CD4-positive, alpha-beta T cell treated with Interleukin-6 for 4 hours (primary cell): ENCODE measurements at regions not wholly inside any gene's neighbourhood (a gene's known extent, or its start where the extent isn't known, plus 50 kb on each side); places are given as distances from the start of the nearest gene placed in this dataset.
"Not testable (repeated sequence)": the region's sequence is repeated elsewhere in the genome, so short reads cannot be mapped to it uniquely, and the experiment has no call there.

Source experiments
- DNase-seq: peaks from one replicate; pipeline ENCODE4 v3.0.0-alpha.2; 2020; ENCODE audit warnings: mixed read lengths

DNA sequence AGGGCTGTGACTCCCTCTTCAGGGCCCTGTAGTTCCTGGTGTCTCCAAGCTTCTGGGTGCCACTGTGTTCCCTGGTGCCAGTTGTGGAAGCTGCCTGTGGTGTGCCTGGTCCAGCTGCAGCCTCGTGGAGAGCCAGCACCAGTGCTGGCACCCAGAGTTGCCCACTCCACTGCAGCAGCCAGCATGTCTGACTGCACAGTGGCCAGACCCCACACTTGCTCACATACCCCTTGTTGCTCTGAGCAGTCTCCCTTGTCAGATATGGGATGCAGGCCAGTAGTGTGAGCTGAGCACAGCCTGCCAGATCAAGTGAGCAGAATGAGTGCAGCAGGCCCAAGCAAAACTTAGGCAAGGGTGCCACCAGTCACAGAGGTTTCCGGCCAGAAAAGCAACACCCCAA is 108.6 kb downstream of the ZMAT1 start:
- no peak for DNase-seq

GRCh38 chrX:101817739-101818138 is 114.1 kb downstream of the ZMAT1 start:
- not testable (repeated sequence) for DNase-seq

- no peak for DNase-seq
Observed at GRCh38 chrX:101813200-101813599, 118.6 kb downstream of the ZMAT1 start.

GRCh38 chrX:101803451-101803850 is 128.4 kb downstream of the ZMAT1 start:
- no peak for DNase-seq

DNA sequence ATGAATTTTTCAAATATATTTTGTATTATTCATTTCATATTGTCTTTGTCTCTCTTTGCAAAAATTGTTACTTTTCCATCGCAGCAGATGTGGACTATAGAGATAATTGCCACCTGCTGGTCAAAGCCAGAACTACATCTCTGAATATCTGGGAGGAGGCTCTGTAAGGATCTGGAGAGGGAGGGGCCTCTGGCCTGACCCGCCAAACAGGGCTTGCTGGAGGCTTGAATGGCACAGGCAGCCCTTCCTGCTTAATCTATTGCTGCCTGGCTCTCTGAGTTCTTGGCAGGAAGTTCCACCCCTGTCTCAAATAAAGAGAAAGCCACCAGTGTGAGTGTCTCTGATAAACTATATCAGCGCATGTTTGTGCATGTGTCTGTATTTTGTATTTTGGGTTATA is 132.4 kb downstream of the ZMAT1 start:
- peak; percentile 86 for DNase-seq

DNA sequence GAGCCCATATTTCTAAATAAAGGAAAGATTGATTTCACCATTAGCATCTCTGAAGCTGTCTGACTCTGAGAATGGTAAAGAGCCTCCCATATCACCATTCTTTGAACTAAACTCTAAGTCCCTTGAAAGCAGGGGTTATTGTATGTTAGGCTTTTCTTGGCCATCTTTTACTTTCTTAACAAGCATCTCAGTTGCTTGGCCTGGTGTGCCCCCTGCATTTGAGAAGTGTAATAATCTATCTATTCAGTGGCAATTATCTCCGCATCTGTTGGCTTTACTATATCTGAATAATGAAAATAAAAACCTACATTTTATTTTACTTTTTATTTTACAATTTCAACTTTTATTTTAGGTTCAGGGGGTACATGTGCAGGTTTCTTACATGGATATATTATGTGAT is 128.3 kb upstream of the ARMCX2 start:
- no peak for DNase-seq

- DNase-seq: no peak
Observed at GRCh38 chrX:101785142-101785541, 125.5 kb upstream of the ARMCX2 start.

GRCh38 chrX:101780421-101780820 is 120.8 kb upstream of the ARMCX2 start:
- not testable (repeated sequence) for DNase-seq

DNA sequence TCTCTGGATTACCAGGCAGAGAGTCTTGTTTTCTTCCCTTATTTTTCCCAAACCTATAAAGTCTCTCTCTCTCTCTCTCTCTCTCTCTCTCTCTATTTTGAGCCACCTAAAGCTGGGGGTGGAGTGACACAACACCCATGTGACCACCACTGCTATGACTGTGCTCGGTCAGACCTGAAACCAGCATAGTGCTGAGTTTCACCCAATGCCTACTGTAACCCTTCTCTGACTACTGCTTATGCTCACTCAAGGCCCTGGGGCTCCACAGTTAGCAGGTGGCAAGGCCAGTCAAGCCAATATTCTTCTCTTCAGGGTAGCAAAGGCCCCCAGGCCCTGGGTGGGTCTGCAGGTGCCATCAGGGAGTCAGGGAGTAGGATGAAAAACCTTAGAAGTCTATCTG is 114.7 kb upstream of the ARMCX2 start:
- no peak for DNase-seq

DNA sequence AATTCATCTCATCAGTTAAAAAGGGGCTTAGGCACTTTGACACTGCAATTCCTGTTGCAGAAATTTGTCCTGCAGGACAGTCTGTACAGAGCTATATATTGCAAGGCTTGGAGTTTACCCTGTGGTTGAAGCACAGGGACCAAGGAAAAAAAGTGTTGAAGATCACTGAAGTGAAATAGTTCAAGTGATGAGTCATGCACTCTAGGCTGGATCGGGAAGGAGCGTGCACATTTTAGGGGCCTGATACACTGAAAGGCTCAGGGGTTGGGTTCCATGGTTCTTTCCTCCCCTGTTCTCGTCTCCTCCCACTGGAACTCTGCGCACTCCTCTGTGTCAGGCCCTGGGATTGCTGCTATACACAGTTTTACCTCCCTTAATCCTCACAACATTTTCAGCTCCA is 104.9 kb upstream of the ARMCX2 start:
- DNase-seq: no peak

DNA sequence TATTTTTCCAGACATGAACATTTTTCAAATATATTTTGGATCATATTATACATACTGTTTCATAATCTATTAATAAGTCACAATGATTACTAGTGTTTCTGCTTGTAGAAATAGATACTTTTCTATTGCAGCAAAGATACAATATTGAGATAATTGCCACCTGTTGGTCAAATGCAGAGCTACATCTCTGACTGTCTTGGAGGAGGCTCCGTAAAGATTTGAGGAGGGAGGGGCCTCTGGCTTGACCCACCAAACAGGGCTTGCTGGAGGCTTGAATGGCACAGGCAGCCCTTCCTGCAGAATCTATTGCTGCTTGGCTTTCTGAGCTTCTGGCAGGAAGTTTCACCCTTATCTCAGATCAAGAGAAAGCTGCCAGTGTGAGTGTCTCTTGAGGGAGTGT is 99.3 kb upstream of the ARMCX2 start:
- DNase-seq: peak; percentile 33

DNA sequence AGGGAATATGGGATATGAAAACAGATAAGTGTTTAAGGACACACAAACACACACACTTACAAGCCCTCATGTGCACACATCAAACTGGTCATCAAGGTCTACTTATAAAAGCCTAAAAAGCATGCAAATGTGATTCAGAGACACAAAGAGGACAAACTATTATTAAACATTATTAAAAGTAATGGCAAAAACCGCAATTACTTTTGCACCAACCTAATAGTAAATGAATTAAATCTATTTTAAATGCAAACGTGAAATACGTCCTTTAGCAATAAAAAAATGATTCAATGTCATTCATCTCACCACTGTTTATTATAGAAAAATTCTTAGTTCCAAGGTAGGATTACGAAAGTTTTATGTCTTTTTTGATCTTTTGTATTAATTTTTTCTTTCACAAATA is 91.1 kb upstream of the ARMCX2 start:
- no peak for DNase-seq

DNA sequence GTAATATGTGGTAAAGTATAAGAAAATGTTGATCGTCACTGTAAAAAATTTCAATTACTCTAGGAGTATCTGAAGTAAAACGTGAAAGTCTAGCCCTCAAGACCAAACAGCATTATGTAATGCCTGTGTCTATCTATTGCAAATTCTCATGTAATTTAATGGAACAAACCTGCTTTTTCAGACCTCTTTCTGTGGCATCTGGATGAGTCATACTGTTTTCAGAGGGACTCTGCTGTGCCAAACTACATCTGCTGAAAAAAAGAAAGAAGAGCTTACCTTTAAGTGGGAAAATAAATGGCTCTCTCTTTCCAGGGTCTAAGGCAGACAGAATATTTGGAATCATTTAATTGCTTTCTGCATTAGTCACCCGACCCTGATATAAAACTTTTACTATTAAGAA is 89.8 kb upstream of the ARMCX2 start:
- DNase-seq: no peak

- DNase-seq: no peak
Observed at GRCh38 chrX:101745046-101745445, 85.4 kb upstream of the ARMCX2 start.

DNA sequence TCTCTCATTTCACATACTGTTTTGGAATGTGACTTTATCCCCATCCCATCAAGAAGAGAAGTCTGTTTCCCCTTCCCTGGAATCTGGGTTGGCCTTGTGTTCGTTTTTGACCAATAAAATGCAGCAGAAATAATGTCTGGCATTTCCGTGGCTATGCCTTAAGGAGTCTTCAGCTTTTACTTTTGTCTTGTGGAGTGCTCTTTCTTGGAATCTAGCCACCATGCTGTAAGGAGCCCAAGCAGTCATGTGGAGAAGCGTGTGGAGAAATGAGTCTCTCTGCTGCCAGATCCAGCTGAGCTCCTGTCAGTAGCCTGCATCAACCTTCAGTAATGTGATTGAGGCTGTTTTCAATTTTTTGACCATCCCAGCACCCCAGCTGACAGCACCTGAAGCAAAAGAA is 84.4 kb upstream of the ARMCX2 start:
- no peak for DNase-seq

DNA sequence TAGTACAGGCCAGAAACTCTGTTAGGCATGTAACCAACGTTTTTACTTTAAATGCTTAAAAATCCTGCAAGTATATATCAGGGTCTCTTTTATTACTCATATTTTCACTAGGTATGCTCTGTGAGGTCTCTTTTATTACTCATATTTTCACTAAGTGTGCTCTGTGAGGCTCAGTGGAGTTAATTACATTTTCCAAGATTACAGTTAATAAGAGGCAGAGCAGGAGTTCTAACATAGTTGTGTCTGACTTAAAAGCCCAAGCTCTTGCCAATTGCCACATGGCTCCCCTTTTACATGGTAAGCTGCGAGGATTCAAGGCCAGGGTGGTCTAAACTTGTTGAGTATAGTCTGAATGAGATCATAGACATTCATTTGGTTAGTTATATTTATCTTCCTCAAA is 81.0 kb upstream of the ARMCX2 start:
- DNase-seq: no peak

GRCh38 chrX:101738867-101739266 is 79.2 kb upstream of the ARMCX2 start:
- not testable (repeated sequence) for DNase-seq

- not testable (repeated sequence) for DNase-seq
Observed at GRCh38 chrX:101738411-101738810, 78.8 kb upstream of the ARMCX2 start.

DNA sequence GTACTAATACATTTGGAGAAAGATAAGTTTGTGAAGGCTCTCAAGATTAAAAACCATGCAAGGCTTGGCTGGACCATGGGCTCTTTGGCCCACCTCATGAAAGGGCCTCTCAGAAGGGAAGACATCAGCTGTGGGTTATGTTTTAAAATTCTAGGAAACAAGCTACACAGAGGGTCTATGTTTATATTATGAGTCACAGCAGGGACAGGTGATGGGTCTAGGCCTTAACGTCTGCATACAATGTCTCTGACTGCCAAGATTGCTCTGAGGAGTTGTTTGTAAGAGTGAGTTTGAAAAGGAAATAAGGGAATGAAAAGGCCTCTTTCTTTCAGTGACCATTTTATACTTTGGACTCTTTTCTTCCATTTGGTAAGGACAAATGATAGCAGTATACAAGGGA is 77.0 kb upstream of the ARMCX2 start:
- DNase-seq: no peak

DNA sequence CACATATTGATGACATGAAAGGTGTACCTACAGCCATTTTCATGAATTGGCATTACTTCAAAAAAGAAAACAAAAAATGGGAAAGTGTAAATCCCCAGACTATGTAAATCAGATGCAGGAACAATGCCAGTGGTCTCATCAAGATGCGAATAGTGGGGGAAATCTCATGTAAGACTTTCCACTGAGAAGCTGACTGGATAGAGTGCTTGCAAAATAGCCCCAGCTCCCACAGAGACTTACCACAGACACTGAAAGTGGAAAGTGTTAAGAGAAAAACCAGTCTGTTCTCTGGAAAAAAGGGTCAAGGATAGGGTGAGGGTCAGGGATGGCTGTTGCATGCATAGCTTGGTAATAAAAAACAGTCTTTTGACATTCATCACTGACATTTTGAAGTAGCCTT is 73.2 kb upstream of the ARMCX2 start:
- no peak for DNase-seq

- DNase-seq: no peak
Observed at GRCh38 chrX:101729986-101730385, 70.3 kb upstream of the ARMCX2 start.
